Adrenal gland (tissue), 5 donors: ENCODE measurements at regions not wholly inside any gene's neighbourhood (a gene's known extent, or its start where the extent isn't known, plus 50 kb on each side); places are given as distances from the start of the nearest gene placed in this dataset.

Source experiments
- POLR2A ChIP-seq, 2 donors: fragments of 450-650 bp; IDR thresholded peaks; one replicate each; pipeline ENCODE4 v1.6.1; 2017; ENCODE audit warnings: antibody characterized with exemption in 2 of 2, mild to moderate bottlenecking in 2 of 2, moderate library complexity in 1 of 2
- TF ChIP-seq, protein P1 (sequence below), 6 experiments: fragments of 450-650 bp in 4 of 6; fragments of 200-600 bp in 2 of 6; sonication (generic) in 1 of 6; IDR thresholded peaks; 1 replicate in 5 of 6; 2 replicates in 1 of 6; pipeline versions ENCODE4 v1.5.1 to v1.8.0; 2016 to 2021; ENCODE audit warnings: antibody characterized with exemption in 6 of 6, mild to moderate bottlenecking in 2 of 6, moderate library complexity in 1 of 6
- donor health status: DM: no; HTN: no; CAD: no.

DNA sequence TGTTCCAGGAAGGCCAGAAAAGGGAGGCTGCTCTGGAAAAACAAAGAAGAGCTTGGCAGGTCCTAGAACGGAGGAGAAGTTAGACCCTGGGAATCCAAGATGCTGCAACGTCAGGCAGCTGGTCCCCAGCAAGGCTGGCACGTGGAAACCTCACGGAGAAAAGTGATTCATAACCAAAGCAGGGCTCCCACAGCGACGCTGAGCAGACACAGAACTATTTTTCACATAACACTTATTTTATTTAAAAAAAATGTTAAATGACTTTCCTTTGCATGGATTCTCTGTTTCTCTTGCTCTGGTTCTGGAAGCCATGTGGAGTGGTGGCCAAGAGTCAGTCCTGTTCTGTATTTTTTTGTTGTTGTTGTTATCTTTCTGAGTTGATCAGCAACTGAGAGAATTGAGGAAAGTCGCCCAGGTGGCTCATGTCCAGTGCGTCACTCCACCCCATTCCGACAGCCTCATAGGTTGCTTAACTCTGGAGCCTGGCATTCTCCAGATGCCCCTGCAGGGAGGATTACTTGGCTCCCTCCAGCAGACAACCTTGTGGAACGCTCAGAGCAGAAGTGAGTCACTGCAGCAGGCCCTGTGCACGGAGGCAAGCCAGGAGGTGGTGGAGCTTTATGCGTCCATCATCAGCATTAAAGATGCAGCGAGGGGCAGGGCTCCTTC is 229.9 kb upstream of the HDAC4 start:
- TF ChIP-seq, protein P1, sequence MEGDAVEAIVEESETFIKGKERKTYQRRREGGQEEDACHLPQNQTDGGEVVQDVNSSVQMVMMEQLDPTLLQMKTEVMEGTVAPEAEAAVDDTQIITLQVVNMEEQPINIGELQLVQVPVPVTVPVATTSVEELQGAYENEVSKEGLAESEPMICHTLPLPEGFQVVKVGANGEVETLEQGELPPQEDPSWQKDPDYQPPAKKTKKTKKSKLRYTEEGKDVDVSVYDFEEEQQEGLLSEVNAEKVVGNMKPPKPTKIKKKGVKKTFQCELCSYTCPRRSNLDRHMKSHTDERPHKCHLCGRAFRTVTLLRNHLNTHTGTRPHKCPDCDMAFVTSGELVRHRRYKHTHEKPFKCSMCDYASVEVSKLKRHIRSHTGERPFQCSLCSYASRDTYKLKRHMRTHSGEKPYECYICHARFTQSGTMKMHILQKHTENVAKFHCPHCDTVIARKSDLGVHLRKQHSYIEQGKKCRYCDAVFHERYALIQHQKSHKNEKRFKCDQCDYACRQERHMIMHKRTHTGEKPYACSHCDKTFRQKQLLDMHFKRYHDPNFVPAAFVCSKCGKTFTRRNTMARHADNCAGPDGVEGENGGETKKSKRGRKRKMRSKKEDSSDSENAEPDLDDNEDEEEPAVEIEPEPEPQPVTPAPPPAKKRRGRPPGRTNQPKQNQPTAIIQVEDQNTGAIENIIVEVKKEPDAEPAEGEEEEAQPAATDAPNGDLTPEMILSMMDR (IDR thresholded peaks at IDR 0.05) = peak in 3 of 6 experiments; percentile 15 to 23 (median 21)
- TF ChIP-seq POLR2A (IDR thresholded peaks at IDR 0.05) = no peak
